ENCODE measurements at regions not wholly inside any gene's neighbourhood (a gene's known extent, or its start where the extent isn't known, plus 50 kb on each side); places are given as distances from the start of the nearest gene placed in this dataset.

DNA sequence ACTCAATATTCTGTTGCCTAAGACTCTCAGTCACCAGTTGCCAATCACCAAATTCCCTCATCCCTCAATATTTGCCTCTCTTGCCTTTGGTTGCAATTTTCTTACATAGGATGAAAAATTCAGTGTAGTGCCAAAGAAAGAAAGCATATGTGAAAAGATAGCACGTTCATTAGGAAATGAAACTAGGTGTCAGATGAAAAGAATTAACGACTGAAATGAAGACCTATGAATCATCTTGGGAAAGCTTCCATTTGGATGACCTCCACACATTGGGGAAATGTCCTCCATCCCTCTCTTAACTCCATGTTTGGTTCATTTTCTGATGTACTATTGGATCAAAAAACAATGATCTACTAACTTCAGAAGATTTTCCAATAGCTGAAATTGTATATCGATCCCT lies 145.1 kb upstream of the MEOX2 start:
- TF ChIP-seq CTCF (IDR thresholded peaks at IDR 0.05; ENCODE audit: insufficient read depth, low read depth, low read length) (no peak), EZH2 (IDR thresholded peaks at IDR 0.05; ENCODE audit: insufficient read depth, low read length) (no peak)

Data from astrocyte (in vitro differentiated cells and primary cell).